ENCODE measurements at regions not wholly inside any gene's neighbourhood (a gene's known extent, or its start where the extent isn't known, plus 50 kb on each side); places are given as distances from the start of the nearest gene placed in this dataset.

- no peak for DNase-seq
Measured at GRCh38 chrY:12981074-12981473, 76.4 kb downstream of the DDX3Y start.

GRCh38 chrY:12982249-12982829 is 77.7 kb downstream of the DDX3Y start:
- no peak for DNase-seq

- no peak for DNase-seq
Measured at GRCh38 chrY:12984637-12985344, 80.1 kb downstream of the DDX3Y start.

- no peak for DNase-seq
Measured at GRCh38 chrY:13017493-13017892, 112.8 kb downstream of the DDX3Y start.

- no peak for DNase-seq
Measured at GRCh38 chrY:13019486-13019885, 114.8 kb downstream of the DDX3Y start.

GRCh38 chrY:13020839-13021238 is 116.2 kb downstream of the DDX3Y start:
- DNase-seq, result no peak

- no peak for DNase-seq
Measured at GRCh38 chrY:13023607-13024006, 118.9 kb downstream of the DDX3Y start.

GRCh38 chrY:13024447-13024846 is 119.8 kb downstream of the DDX3Y start:
- no peak for DNase-seq

GRCh38 chrY:13026906-13027305 is 122.2 kb downstream of the DDX3Y start:
- no peak for DNase-seq

GRCh38 chrY:13040232-13040631 is 135.6 kb downstream of the DDX3Y start:
- DNase-seq, result no peak

- DNase-seq, result no peak
Measured at GRCh38 chrY:13053501-13053900, 148.8 kb downstream of the DDX3Y start.

- no peak for DNase-seq
Measured at GRCh38 chrY:13066372-13066771, 161.7 kb downstream of the DDX3Y start.

- DNase-seq, result no peak
Measured at GRCh38 chrY:13068696-13069095, 164.0 kb downstream of the DDX3Y start.

- no peak for DNase-seq
Measured at GRCh38 chrY:13069111-13069510, 164.4 kb downstream of the DDX3Y start.

GRCh38 chrY:13082748-13083147 is 178.1 kb downstream of the DDX3Y start:
- no peak for DNase-seq

- no peak for DNase-seq
Measured at GRCh38 chrY:13091575-13091974, 186.9 kb downstream of the DDX3Y start.

- DNase-seq, result no peak
Measured at GRCh38 chrY:13092986-13093385, 188.3 kb downstream of the DDX3Y start.

GRCh38 chrY:13093461-13093860 is 188.8 kb downstream of the DDX3Y start:
- DNase-seq, result no peak

- DNase-seq, result no peak
Measured at GRCh38 chrY:13094411-13094810, 189.7 kb downstream of the DDX3Y start.

- DNase-seq, result no peak
Measured at GRCh38 chrY:13094904-13095600, 190.4 kb downstream of the DDX3Y start.

GRCh38 chrY:13126881-13127456 is 222.3 kb downstream of the DDX3Y start:
- no peak for DNase-seq

- no peak for DNase-seq
Measured at GRCh38 chrY:13127476-13127875, 222.8 kb downstream of the DDX3Y start.

- DNase-seq, result peak in 1 of 2 donors; percentile 3
Measured at GRCh38 chrY:13149148-13149547, 244.5 kb downstream of the DDX3Y start.

- no peak for DNase-seq
Measured at GRCh38 chrY:13167698-13168097, 263.0 kb downstream of the DDX3Y start.
